HepG2 (cell line): ENCODE measurements at regions not wholly inside any gene's neighbourhood (a gene's known extent, or its start where the extent isn't known, plus 50 kb on each side); places are given as distances from the start of the nearest gene placed in this dataset.

ENCODE experiments used
- ARID4A ChIP-seq: sonication (generic); formaldehyde crosslinking; IDR thresholded peaks from 2 replicates; pipeline ENCODE4 v1.5.0; 2020; ENCODE audit warnings: mild to moderate bottlenecking, missing genetic modification reagents, borderline replicate concordance
- GPN1 ChIP-seq: sonication (generic); formaldehyde crosslinking; IDR thresholded peaks from 2 replicates; pipeline ENCODE4 v1.5.1; 2020; ENCODE audit warnings: missing genetic modification reagents, borderline replicate concordance
- HNF1B ChIP-seq: sonication (generic); formaldehyde crosslinking; IDR thresholded peaks from 2 replicates; pipeline ENCODE4 v1.5.1; 2020; ENCODE audit warnings: mild to moderate bottlenecking, moderate library complexity, missing genetic modification reagents
- IRF9 ChIP-seq: sonication (generic); formaldehyde crosslinking; IDR thresholded peaks from 2 replicates; pipeline ENCODE4 v1.8.0; 2022; ENCODE audit warnings: missing genetic modification reagents, mild to moderate bottlenecking, borderline replicate concordance
- JDP2 ChIP-seq: sonication (generic); formaldehyde crosslinking; IDR thresholded peaks from 2 replicates; pipeline ENCODE4 v1.8.1; 2022; ENCODE audit warnings: missing genetic modification reagents, borderline replicate concordance
- SNRNP70 ChIP-seq: fragments of 200-400 bp; formaldehyde crosslinking; IDR thresholded peaks from 2 replicates; pipeline ENCODE4 v1.6.1; 2017; ENCODE audit warnings: mild to moderate bottlenecking, low read depth, low read length, moderate library complexity
- ZBTB3 ChIP-seq: sonication (generic); formaldehyde crosslinking; IDR thresholded peaks from 2 replicates; pipeline ENCODE4 v1.4.0; 2020; ENCODE audit warnings: low read depth, mild to moderate bottlenecking, moderate library complexity, missing genetic modification reagents, borderline replicate concordance
- ZNF10 ChIP-seq: sonication (generic); formaldehyde crosslinking; IDR thresholded peaks from 2 replicates; pipeline ENCODE4 v1.4.0; 2020; ENCODE audit warnings: mild to moderate bottlenecking, low read depth, missing genetic modification reagents, borderline replicate concordance
- ZNF674 ChIP-seq: sonication (generic); formaldehyde crosslinking; IDR thresholded peaks from 2 replicates; pipeline ENCODE4 v1.5.0; 2020; ENCODE audit warnings: low read depth, mild to moderate bottlenecking, missing genetic modification reagents
- TF ChIP-seq, protein P1 (sequence below): IDR thresholded peaks from 2 replicates; pipeline ENCODE4 v1.6.1; 2012; ENCODE audit warnings: low read length, improper control_type of control experiment
- TF ChIP-seq, protein P2 (sequence below): sonication (generic); formaldehyde crosslinking; IDR thresholded peaks from 2 replicates; pipeline ENCODE4 v1.4.0; 2020; ENCODE audit warnings: missing genetic modification reagents
- TF ChIP-seq, protein P3 (sequence below): sonication (generic); formaldehyde crosslinking; IDR thresholded peaks from 2 replicates; pipeline ENCODE4 v1.4.0; 2020; ENCODE audit warnings: mild to moderate bottlenecking, missing genetic modification reagents

DNA sequence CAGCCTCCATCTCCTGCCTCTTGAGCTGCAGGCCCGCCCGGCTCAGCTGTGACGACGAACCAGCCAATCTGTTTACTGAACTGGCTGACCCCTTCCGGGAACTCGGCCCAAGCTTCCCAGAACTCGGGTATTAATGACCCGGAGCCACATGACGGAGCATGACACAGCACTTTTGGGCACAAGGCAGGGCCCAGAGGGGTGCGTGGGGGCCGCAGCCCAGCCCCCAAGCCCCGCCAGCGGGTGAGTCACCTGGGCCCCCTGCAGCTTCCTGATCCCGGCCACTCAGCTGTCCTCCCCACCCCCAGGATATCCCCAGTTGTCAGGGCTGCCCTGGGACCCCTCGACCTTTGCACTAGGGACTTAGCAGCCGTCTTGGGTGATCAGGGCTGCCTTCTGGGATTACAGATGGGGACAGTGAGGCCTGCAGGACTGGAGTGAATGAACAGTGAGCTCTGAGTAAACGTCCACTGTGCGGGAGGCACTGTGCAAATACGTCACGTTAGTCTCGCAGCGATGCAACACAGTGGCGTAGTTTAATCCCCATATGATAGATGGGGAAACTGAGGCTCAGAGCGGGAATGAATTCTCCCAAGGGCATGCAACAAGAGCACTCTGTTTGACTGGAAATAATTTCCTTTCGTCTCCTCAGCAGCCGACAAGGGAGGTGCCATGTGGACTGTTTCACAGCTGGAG lies 102.1 kb downstream of the CEBPB start (continued):
- TF ChIP-seq ZBTB3 (CRISPR knock-in tag) (peak; percentile 96), GPN1 (CRISPR knock-in tag) (no peak), ZNF674 (CRISPR knock-in tag) (peak; percentile 97; the same call in 1 of the 2 replicates), JDP2 (no peak), IRF9 (CRISPR knock-in tag) (peak; percentile 95; the same call in 1 of the 2 replicates), ARID4A (peak; percentile 93), ZNF10 (CRISPR knock-in tag) (no peak; the same call in 1 of the 2 replicates), HNF1B (peak; percentile 90), SNRNP70 (no peak)
- TF ChIP-seq, protein P1, sequence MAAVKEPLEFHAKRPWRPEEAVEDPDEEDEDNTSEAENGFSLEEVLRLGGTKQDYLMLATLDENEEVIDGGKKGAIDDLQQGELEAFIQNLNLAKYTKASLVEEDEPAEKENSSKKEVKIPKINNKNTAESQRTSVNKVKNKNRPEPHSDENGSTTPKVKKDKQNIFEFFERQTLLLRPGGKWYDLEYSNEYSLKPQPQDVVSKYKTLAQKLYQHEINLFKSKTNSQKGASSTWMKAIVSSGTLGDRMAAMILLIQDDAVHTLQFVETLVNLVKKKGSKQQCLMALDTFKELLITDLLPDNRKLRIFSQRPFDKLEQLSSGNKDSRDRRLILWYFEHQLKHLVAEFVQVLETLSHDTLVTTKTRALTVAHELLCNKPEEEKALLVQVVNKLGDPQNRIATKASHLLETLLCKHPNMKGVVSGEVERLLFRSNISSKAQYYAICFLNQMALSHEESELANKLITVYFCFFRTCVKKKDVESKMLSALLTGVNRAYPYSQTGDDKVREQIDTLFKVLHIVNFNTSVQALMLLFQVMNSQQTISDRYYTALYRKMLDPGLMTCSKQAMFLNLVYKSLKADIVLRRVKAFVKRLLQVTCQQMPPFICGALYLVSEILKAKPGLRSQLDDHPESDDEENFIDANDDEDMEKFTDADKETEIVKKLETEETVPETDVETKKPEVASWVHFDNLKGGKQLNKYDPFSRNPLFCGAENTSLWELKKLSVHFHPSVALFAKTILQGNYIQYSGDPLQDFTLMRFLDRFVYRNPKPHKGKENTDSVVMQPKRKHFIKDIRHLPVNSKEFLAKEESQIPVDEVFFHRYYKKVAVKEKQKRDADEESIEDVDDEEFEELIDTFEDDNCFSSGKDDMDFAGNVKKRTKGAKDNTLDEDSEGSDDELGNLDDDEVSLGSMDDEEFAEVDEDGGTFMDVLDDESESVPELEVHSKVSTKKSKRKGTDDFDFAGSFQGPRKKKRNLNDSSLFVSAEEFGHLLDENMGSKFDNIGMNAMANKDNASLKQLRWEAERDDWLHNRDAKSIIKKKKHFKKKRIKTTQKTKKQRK = no peak
- TF ChIP-seq, protein P2, sequence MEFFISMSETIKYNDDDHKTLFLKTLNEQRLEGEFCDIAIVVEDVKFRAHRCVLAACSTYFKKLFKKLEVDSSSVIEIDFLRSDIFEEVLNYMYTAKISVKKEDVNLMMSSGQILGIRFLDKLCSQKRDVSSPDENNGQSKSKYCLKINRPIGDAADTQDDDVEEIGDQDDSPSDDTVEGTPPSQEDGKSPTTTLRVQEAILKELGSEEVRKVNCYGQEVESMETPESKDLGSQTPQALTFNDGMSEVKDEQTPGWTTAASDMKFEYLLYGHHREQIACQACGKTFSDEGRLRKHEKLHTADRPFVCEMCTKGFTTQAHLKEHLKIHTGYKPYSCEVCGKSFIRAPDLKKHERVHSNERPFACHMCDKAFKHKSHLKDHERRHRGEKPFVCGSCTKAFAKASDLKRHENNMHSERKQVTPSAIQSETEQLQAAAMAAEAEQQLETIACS = no peak
- TF ChIP-seq, protein P3, sequence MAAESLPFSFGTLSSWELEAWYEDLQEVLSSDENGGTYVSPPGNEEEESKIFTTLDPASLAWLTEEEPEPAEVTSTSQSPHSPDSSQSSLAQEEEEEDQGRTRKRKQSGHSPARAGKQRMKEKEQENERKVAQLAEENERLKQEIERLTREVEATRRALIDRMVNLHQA (CRISPR knock-in tag) = no peak
